Chondrocyte (in vitro differentiated cells): ENCODE measurements at regions not wholly inside any gene's neighbourhood (a gene's known extent, or its start where the extent isn't known, plus 50 kb on each side); places are given as distances from the start of the nearest gene placed in this dataset.

Source experiments
- DNase-seq: peaks from one replicate; pipeline ENCODE4 v3.0.0; 2021; ENCODE audit warnings: mixed read lengths, low spot score
- H3K27ac Mint-ChIP-seq: one replicate; pipeline ENCODE4 v1.8.0; 2021; ENCODE audit warnings: mild to moderate bottlenecking, moderate library complexity, mixed read lengths; ENCODE audit not compliant: unreplicated experiment
- H3K27me3 Mint-ChIP-seq: 2 replicates; pipeline ENCODE4 v1.8.0; 2021; ENCODE audit warnings: low read depth, mixed read lengths
- H3K36me3 Mint-ChIP-seq: 2 replicates; pipeline ENCODE4 v1.8.0; 2021; ENCODE audit warnings: low read depth, mixed read lengths
- H3K4me1 Mint-ChIP-seq: 2 replicates; pipeline ENCODE4 v1.8.0; 2021; ENCODE audit warnings: low read depth, mild to moderate bottlenecking, mixed read lengths
- H3K4me3 Mint-ChIP-seq: one replicate; pipeline ENCODE4 v1.8.0; 2021; ENCODE audit warnings: mild to moderate bottlenecking, moderate library complexity, mixed read lengths; ENCODE audit not compliant: unreplicated experiment
- H3K9me3 Mint-ChIP-seq: 2 replicates; pipeline ENCODE4 v1.8.0; 2021; ENCODE audit warnings: low read depth, mixed read lengths
- TF ChIP-seq, protein P1 (sequence below): fragments of 200-600 bp; sonication (generic); IDR thresholded peaks from 2 replicates; pipeline ENCODE4 v1.5.0; 2021; ENCODE audit warnings: antibody characterized with exemption, mild to moderate bottlenecking, moderate library complexity

DNA sequence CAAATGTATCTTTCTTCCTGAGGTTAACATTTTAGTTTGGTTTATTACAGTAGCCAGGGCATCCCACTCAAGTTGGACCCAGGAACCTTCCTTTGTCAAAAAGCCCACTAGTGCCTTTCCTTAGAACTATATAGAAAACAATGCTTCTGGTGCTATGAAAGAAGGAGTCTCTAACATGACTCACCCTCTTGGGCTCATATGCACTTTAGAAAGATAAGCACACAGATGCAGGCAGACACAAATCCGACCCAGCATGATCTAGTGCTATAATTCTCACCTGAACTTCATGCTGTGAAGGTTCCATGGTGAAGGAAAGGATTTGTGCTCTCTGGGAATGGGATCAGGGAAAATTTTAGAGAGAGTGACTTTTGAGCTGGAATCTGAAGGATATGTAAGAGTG, 289.4 kb downstream of the ANKRD50 start:
- Mint-ChIP-seq H3K4me1 (peaks cover 26% of the 10 kb centered on the region), H3K9me3 (peaks cover 2% of the 10 kb centered on the region), H3K27me3 (no peaks in the 10 kb centered on the region), H3K27ac (no peak overlapping the region), H3K4me3 (no peak overlapping the region), H3K36me3 (peaks cover 2% of the 10 kb centered on the region)
- TF ChIP-seq, protein P1, sequence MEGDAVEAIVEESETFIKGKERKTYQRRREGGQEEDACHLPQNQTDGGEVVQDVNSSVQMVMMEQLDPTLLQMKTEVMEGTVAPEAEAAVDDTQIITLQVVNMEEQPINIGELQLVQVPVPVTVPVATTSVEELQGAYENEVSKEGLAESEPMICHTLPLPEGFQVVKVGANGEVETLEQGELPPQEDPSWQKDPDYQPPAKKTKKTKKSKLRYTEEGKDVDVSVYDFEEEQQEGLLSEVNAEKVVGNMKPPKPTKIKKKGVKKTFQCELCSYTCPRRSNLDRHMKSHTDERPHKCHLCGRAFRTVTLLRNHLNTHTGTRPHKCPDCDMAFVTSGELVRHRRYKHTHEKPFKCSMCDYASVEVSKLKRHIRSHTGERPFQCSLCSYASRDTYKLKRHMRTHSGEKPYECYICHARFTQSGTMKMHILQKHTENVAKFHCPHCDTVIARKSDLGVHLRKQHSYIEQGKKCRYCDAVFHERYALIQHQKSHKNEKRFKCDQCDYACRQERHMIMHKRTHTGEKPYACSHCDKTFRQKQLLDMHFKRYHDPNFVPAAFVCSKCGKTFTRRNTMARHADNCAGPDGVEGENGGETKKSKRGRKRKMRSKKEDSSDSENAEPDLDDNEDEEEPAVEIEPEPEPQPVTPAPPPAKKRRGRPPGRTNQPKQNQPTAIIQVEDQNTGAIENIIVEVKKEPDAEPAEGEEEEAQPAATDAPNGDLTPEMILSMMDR = no peak
- DNase-seq = no peak

GRCh38 chr4:124426279-124426678, 286.3 kb downstream of the ANKRD50 start:
- TF ChIP-seq, protein P1 = no peak
- Mint-ChIP-seq H3K4me1 (peaks cover 34% of the 10 kb centered on the region), H3K27ac (no peak overlapping the region)

GRCh38 chr4:124427095-124427767, 285.3 kb downstream of the ANKRD50 start:
- Mint-ChIP-seq H3K36me3 (no peaks in the 10 kb centered on the region), H3K27ac (no peak overlapping the region)
- TF ChIP-seq, protein P1 = no peak

More at GRCh38 chr4:124426279-124426678, 286.3 kb downstream of the ANKRD50 start:
- peaks cover 2% of the 10 kb centered on the region for H3K36me3 Mint-ChIP-seq
- no peak overlapping the region for H3K4me3 Mint-ChIP-seq
- H3K9me3 Mint-ChIP-seq = peaks cover 2% of the 10 kb centered on the region
- no peaks in the 10 kb centered on the region for H3K27me3 Mint-ChIP-seq
- DNase-seq = no peak

GRCh38 chr4:124428648-124429047, 283.9 kb downstream of the ANKRD50 start:
- H3K9me3 Mint-ChIP-seq = no peaks in the 10 kb centered on the region
- DNase-seq = no peak
- H3K4me3 Mint-ChIP-seq = no peak overlapping the region
- H3K36me3 Mint-ChIP-seq = no peaks in the 10 kb centered on the region
- H3K27ac Mint-ChIP-seq = no peak overlapping the region
- TF ChIP-seq, protein P1 = no peak
- peaks cover 34% of the 10 kb centered on the region for H3K4me1 Mint-ChIP-seq
- no peaks in the 10 kb centered on the region for H3K27me3 Mint-ChIP-seq

More at GRCh38 chr4:124427095-124427767, 285.3 kb downstream of the ANKRD50 start:
- Mint-ChIP-seq H3K4me3 (no peak overlapping the region), H3K9me3 (no peaks in the 10 kb centered on the region), H3K27me3 (no peaks in the 10 kb centered on the region), H3K4me1 (peaks cover 33% of the 10 kb centered on the region)
- DNase-seq = no peak

GRCh38 chr4:124429746-124430250, 282.7 kb downstream of the ANKRD50 start:
- TF ChIP-seq, protein P1 = no peak
- Mint-ChIP-seq H3K36me3 (no peaks in the 10 kb centered on the region), H3K4me3 (no peak overlapping the region), H3K27ac (peak overlapping the region; percentile 67), H3K9me3 (no peaks in the 10 kb centered on the region), H3K4me1 (peaks cover 34% of the 10 kb centered on the region), H3K27me3 (no peaks in the 10 kb centered on the region)
- DNase-seq = no peak
